B cell (primary cell): ENCODE measurements at regions not wholly inside any gene's neighbourhood (a gene's known extent, or its start where the extent isn't known, plus 50 kb on each side); places are given as distances from the start of the nearest gene placed in this dataset.

Source experiments
- ATAC-seq: fragments of 200-7000 bp; cut with Tn5 transposase; one replicate; pipeline ENCODE4 v1.10.0; 2021; ENCODE audit warnings: low read depth, mild to moderate bottlenecking, moderate number of reproducible peaks, moderate library complexity
- CTCF ChIA-PET: fragments of 350-600 bp; sonication (Branson Sonifier 250); formaldehyde crosslinking; loops from one replicate; lab custom pipeline; 2021; ENCODE audit warnings: antibody characterized with exemption, inconsistent platforms; lab: Charles Lee
- POLR2A ChIA-PET: fragments of 350-600 bp; sonication (Branson Sonifier 250); formaldehyde crosslinking; loops from one replicate; lab custom pipeline; 2021; ENCODE audit warnings: antibody characterized with exemption; lab: Charles Lee
- DNase-seq: peaks from one replicate; pipeline ENCODE4 v3.0.0; 2013
- H2AFZ ChIP-seq: 2 replicates; pipeline ENCODE4 v1.6.1; 2012; ENCODE audit warnings: mild to moderate bottlenecking, low read depth, low read length; ENCODE audit not compliant: insufficient read depth, poor library complexity, severe bottlenecking
- H3K27ac ChIP-seq, 2 donors: 1 replicate in 1 of 2; 2 replicates in 1 of 2; pipeline ENCODE4 v1.5.1; 2012 to 2013; ENCODE audit warnings: low read length in 2 of 2, mild to moderate bottlenecking in 2 of 2, moderate library complexity in 1 of 2
- H3K27me3 ChIP-seq, 4 experiments: fragments of 200-600 bp in 1 of 4; sonication (generic) in 1 of 4; replicated peaks in 1 of 4; 1 replicate in 2 of 4; 2 replicates in 2 of 4; pipeline versions ENCODE4 v1.6.1 to v1.7.0; 2013 to 2016; ENCODE audit warnings: low read length in 3 of 4, mild to moderate bottlenecking in 2 of 4, mixed read lengths in 1 of 4, moderate library complexity in 1 of 4; ENCODE audit not compliant: insufficient read depth in 4 of 4, control insufficient read depth in 3 of 4; ENCODE audit errors: control extremely low read depth in 1 of 4
- H3K36me3 ChIP-seq, 2 experiments: replicated peaks in 1 of 2; 1 replicate in 1 of 2; 2 replicates in 1 of 2; pipeline versions ENCODE4 v1.6.1 to v1.7.1; 2013; ENCODE audit warnings: low read length in 1 of 2; ENCODE audit not compliant: insufficient read depth in 2 of 2, control insufficient read depth in 1 of 2; ENCODE audit errors: control extremely low read depth in 1 of 2, extremely low read depth in 1 of 2
- H3K4me1 ChIP-seq, 2 donors: fragments of 200-600 bp in 1 of 2; sonication (generic) in 1 of 2; 1 replicate in 1 of 2; 2 replicates in 1 of 2; pipeline versions ENCODE4 v1.5.1 to v1.6.1; 2013 to 2017; ENCODE audit warnings: low read length in 2 of 2; ENCODE audit not compliant: control insufficient read depth in 2 of 2, insufficient read depth in 2 of 2
- H3K4me2 ChIP-seq: replicated peaks from 2 replicates; pipeline ENCODE3; 2012; ENCODE audit warnings: mild to moderate bottlenecking, low read depth, low read length; ENCODE audit not compliant: poor library complexity, severe bottlenecking
- H3K4me3 ChIP-seq, 5 experiments: fragments of 200-600 bp in 1 of 5; sonication (generic) in 1 of 5; 1 replicate in 3 of 5; 2 replicates in 2 of 5; pipeline versions ENCODE4 v1.5.1 to v1.7.0; 2011 to 2016; ENCODE audit warnings: low read length in 4 of 5, mild to moderate bottlenecking in 4 of 5, low read depth in 2 of 5, control low read depth in 1 of 5, moderate library complexity in 1 of 5; ENCODE audit not compliant: insufficient read depth in 1 of 5; ENCODE audit errors: control extremely low read depth in 1 of 5, extremely low read depth in 1 of 5
- H3K79me2 ChIP-seq: fragments of 200-600 bp; sonication (generic); one replicate; pipeline ENCODE4 v1.6.0; 2016; ENCODE audit warnings: low read length; ENCODE audit not compliant: control insufficient read depth, insufficient read depth
- H3K9ac ChIP-seq: fragments of 200-600 bp; sonication (generic); 2 replicates; pipeline ENCODE4 v1.6.1; 2017; ENCODE audit warnings: mild to moderate bottlenecking, low read length, moderate library complexity
- H3K9me3 ChIP-seq, 3 donors: one replicate each; pipeline versions ENCODE4 v1.6.1 to v1.7.1; 2013; ENCODE audit warnings: low read length in 2 of 3; ENCODE audit not compliant: control insufficient read depth in 2 of 3, insufficient read depth in 1 of 3; ENCODE audit errors: control extremely low read depth in 1 of 3
- H4K20me1 ChIP-seq: 2 replicates; pipeline ENCODE4 v1.6.0; 2012; ENCODE audit warnings: mild to moderate bottlenecking, low read length; ENCODE audit not compliant: insufficient read depth, control insufficient read depth, poor library complexity, severe bottlenecking
- H3K27ac Mint-ChIP-seq: one replicate; pipeline ENCODE4 v1.8.0; 2021; ENCODE audit warnings: mixed read lengths
- H3K27me3 Mint-ChIP-seq: one replicate; pipeline ENCODE4 v1.8.0; 2021; ENCODE audit warnings: mixed read lengths
- H3K4me1 Mint-ChIP-seq: one replicate; pipeline ENCODE4 v1.8.0; 2021; ENCODE audit warnings: mixed read lengths
- H3K4me3 Mint-ChIP-seq: one replicate; pipeline ENCODE4 v1.8.0; 2021; ENCODE audit warnings: mixed read lengths
- H3K9me3 Mint-ChIP-seq: one replicate; pipeline ENCODE4 v1.8.0; 2022; ENCODE audit warnings: mixed read lengths; ENCODE audit not compliant: insufficient read depth
- EZH2 ChIP-seq: IDR thresholded peaks from 2 replicates; pipeline ENCODE4 v1.6.1; 2012; ENCODE audit warnings: borderline replicate concordance, low read depth, mild to moderate bottlenecking, moderate library complexity, low read length; ENCODE audit not compliant: insufficient read depth, poor library complexity, severe bottlenecking
- WGBS: methylation state at CpG from one replicate; pipeline ENCODE4 v1.1.5; 2013; ENCODE audit warnings: missing lambda C conversion rate; ENCODE audit not compliant: insufficient coverage; 5-methylcytosine and 5-hydroxymethylcytosine counted together
- intact Hi-C: fragments of 100-400 bp; cut with micrococcal nuclease; formaldehyde crosslinking; loops from one replicate; pipeline ENCODE4 v1.10.0; 2022
- TF ChIP-seq, protein P1 (sequence below): fragments of 200-600 bp; IDR thresholded peaks from one replicate; pipeline ENCODE4 v1.8.0; 2022; ENCODE audit warnings: antibody characterized with exemption, mild to moderate bottlenecking

- no peak for TF ChIP-seq EZH2
- TF ChIP-seq, protein P1, sequence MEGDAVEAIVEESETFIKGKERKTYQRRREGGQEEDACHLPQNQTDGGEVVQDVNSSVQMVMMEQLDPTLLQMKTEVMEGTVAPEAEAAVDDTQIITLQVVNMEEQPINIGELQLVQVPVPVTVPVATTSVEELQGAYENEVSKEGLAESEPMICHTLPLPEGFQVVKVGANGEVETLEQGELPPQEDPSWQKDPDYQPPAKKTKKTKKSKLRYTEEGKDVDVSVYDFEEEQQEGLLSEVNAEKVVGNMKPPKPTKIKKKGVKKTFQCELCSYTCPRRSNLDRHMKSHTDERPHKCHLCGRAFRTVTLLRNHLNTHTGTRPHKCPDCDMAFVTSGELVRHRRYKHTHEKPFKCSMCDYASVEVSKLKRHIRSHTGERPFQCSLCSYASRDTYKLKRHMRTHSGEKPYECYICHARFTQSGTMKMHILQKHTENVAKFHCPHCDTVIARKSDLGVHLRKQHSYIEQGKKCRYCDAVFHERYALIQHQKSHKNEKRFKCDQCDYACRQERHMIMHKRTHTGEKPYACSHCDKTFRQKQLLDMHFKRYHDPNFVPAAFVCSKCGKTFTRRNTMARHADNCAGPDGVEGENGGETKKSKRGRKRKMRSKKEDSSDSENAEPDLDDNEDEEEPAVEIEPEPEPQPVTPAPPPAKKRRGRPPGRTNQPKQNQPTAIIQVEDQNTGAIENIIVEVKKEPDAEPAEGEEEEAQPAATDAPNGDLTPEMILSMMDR, result no peak
- H3K27me3 Mint-ChIP-seq, result no peaks in the 10 kb centered on the region
- Histone ChIP-seq H3K4me2 (no peak overlapping the region), H3K4me3 (no peak overlapping the region), H3K4me1 (no peaks in the 10 kb centered on the region), H3K36me3 (no peaks in the 10 kb centered on the region), H3K27me3 (no peaks in the 10 kb centered on the region), H2AFZ (no peak overlapping the region), H3K27ac (no peak overlapping the region), H3K9ac (no peak overlapping the region), H3K79me2 (no peaks in the 10 kb centered on the region), H4K20me1 (no peaks in the 10 kb centered on the region), H3K9me3 (no peaks in the 10 kb centered on the region)
- no peak overlapping the region for H3K4me3 Mint-ChIP-seq
- ChIA-PET POLR2A (interaction anchor here (0.6 kb wide), 1 partner anchor 354 kb away, joined by 3 read pairs; no protein-coding TSS in a partner anchor), CTCF (no interaction called here)
- no peak for DNase-seq
- H3K4me1 Mint-ChIP-seq, result peaks cover 4% of the 10 kb centered on the region
- intact Hi-C loops, result no loop called here
- WGBS, result 50% methylated on average over 1 of the region's 2 CpGs
- no peak overlapping the region for H3K27ac Mint-ChIP-seq
- H3K9me3 Mint-ChIP-seq, result no peaks in the 10 kb centered on the region
- no peak for ATAC-seq
Measured at GRCh38 chr9:79924836-79925235, 353.1 kb downstream of the TLE4 start.

DNA sequence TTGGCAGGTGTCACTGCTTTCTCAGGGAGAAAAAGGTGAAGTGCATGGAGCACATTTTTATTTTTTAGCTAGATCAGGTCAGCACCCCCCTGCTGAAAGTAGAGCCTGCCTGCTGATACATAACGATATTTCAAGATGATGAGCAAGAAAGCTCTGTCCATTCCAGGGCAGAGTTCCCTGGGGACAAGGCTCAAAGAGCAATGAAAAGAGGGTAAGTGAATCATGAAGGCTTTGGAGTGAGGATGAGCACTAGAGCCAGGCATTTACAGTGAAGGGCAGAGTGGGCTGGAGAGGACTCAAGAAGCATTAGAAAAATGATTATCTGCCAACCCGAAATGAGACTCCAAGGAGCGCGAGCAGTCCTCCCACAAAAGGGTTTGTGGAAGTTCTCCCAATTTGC is 345.7 kb downstream of the TLE4 start:
- H4K20me1 ChIP-seq, result no peaks in the 10 kb centered on the region
- no peak overlapping the region for H2AFZ ChIP-seq
- H3K4me1 ChIP-seq, result no peaks in the 10 kb centered on the region
- H3K36me3 ChIP-seq, result no peaks in the 10 kb centered on the region
- ATAC-seq (no peak), DNase-seq (no peak)
- peaks cover 1% of the 10 kb centered on the region for H3K4me1 Mint-ChIP-seq
- TF ChIP-seq, protein P1, result no peak
- no peak for TF ChIP-seq EZH2
- 89% methylated on average over 4 of the region's 4 CpGs for WGBS
- CTCF ChIA-PET, result no interaction called here
- H3K79me2 ChIP-seq, result no peaks in the 10 kb centered on the region
- no peaks in the 10 kb centered on the region for H3K27me3 Mint-ChIP-seq
- no peaks in the 10 kb centered on the region for H3K27me3 ChIP-seq
- POLR2A ChIA-PET, result no interaction called here
- no peak overlapping the region for H3K4me3 Mint-ChIP-seq
- intact Hi-C loops, result no loop called here
- no peak overlapping the region for H3K27ac ChIP-seq
- no peak overlapping the region for H3K27ac Mint-ChIP-seq
- no peak overlapping the region for H3K4me3 ChIP-seq
- no peaks in the 10 kb centered on the region for H3K9me3 Mint-ChIP-seq
- H3K9me3 ChIP-seq, result no peaks in the 10 kb centered on the region
- no peak overlapping the region for H3K9ac ChIP-seq
- no peak overlapping the region for H3K4me2 ChIP-seq
